GM20000 (cell line): ENCODE measurements at regions not wholly inside any gene's neighbourhood (a gene's known extent, or its start where the extent isn't known, plus 50 kb on each side); places are given as distances from the start of the nearest gene placed in this dataset.

Source experiments
- DNase-seq: peaks from one replicate; pipeline ENCODE4 v3.0.0; 2012; ENCODE audit warnings: low spot score
- CTCF ChIP-seq: IDR thresholded peaks from 2 replicates; pipeline ENCODE4 v1.5.1; 2012; ENCODE audit warnings: mild to moderate bottlenecking, control low read depth; ENCODE audit errors: extremely low read depth, missing control alignments

GRCh38 chr6:147132889-147133288 is 71.3 kb upstream of the STXBP5 start:
- no peak for DNase-seq
- no peak for TF ChIP-seq CTCF

- no peak for TF ChIP-seq CTCF
- DNase-seq = no peak
Observed at GRCh38 chr6:147133669-147134068, 70.5 kb upstream of the STXBP5 start.

- TF ChIP-seq CTCF = no peak
- DNase-seq = no peak
Observed at GRCh38 chr6:147135211-147135681, 69.0 kb upstream of the STXBP5 start.

GRCh38 chr6:147136057-147136456 is 68.2 kb upstream of the STXBP5 start:
- TF ChIP-seq CTCF = no peak
- DNase-seq = no peak

- no peak for TF ChIP-seq CTCF
- no peak for DNase-seq
Observed at GRCh38 chr6:147137986-147138385, 66.2 kb upstream of the STXBP5 start.

GRCh38 chr6:147138835-147139234 is 65.4 kb upstream of the STXBP5 start:
- TF ChIP-seq CTCF = no peak
- DNase-seq = no peak

GRCh38 chr6:147141711-147142308 is 62.4 kb upstream of the STXBP5 start:
- TF ChIP-seq CTCF = no peak
- DNase-seq = no peak
